Islet of Langerhans (tissue), 1 donor: ENCODE measurements at regions not wholly inside any gene's neighbourhood (a gene's known extent, or its start where the extent isn't known, plus 50 kb on each side); places are given as distances from the start of the nearest gene placed in this dataset.
"Not testable (repeated sequence)": the region's sequence is repeated elsewhere in the genome, so short reads cannot be mapped to it uniquely, and the experiment has no call there.

ENCODE experiments used
- FAIRE-seq: peaks from one replicate; lab custom pipeline; 2011; peaks lifted over from hg19 to GRCh38; lab: Jason Lieb, UNC

DNA sequence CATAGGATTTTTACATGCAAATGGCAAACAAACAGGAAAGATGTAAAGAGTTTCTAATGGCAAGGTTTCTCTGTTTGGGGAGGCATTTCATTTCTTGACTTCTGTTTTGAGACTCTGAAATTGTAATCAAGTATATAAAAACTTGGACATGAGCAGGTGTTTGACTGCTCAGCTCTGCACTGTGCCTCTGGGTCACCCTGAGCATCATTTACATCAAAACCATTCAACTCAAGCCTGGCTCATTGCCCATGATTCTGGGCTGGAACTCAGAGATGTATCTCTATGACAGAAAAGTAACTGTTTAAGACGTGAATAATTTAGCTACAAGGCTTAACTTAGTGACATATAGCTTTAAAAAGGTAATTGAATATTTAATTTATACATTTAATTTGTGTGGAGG is 1402.4 kb upstream of the NUDT12 start:
- no peak for FAIRE-seq

DNA sequence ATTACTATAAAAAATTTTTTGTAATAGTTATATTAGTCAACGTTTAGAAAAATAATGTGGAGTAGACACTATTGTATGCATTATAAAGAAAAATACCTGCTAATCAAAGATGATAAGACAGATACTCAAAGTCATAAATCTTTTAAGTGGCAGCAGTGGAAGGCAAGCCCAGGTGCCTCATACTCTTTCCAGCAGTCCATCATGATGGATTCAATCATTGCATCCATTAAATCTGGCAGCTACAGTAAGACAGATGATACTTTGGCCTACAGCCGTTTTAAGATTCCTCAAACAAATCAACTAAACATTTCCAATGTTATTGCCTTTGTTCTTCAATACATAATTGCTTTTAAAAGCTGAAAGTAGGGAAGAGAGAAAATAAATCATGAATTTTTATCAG is 1392.9 kb upstream of the NUDT12 start:
- no peak for FAIRE-seq

DNA sequence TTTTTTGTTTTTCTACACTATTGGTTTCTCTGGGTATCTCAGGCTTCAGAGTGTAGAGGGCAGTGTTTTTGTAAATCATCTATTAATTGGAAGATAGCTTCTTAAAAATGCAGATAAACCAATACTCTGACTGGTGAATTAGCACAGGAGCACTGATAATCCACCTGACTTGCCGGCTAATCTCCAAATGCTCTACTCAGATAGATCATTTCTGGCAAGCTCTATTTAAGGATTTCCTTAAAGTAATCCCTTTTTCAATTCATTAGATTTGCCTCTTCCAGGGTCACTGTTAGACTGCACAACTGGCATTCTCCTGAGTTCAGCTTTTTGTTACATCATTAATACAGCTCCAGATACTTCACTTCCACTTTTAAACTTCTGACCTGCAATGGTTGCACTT is 1390.3 kb upstream of the NUDT12 start:
- FAIRE-seq: no peak

DNA sequence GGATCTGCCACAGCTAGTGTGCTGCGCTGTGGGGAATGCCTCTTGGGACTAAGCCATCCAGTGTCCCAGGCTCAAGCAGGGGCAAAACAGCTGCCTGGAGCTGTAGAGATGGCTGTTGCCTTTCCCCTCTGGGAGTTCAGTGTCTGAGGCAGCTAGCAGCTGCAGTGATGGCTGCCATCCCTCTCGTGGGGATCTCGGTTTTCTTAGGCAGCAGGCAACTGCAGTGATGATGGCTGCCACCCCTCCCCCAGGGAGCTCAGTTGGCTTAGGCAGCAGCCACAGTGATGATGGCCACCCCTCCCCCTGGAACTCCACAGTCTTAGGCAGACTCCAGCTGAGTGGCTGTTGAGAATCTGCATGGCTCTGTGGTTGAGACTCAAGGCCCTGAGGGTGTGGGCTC is 1389.2 kb upstream of the NUDT12 start:
- no peak for FAIRE-seq

DNA sequence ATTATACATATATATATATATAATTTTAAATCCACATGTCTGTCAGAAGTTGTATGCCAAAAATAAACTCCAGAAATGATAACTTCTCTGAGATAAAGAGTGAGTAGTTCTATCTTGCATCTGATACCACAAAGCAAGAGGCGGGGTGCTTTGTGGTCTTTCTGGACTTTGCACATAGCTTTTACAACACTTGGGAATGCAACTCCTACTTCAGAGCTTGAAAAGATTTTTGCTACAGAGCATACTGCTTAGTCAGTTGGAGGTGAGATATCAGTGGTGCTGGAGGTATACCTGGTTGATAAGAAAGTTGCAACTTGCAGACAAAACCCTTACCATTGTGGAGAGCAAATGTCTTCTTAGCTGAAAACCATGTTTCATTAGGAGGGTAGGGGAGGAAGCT is 1384.5 kb upstream of the NUDT12 start:
- FAIRE-seq: no peak

DNA sequence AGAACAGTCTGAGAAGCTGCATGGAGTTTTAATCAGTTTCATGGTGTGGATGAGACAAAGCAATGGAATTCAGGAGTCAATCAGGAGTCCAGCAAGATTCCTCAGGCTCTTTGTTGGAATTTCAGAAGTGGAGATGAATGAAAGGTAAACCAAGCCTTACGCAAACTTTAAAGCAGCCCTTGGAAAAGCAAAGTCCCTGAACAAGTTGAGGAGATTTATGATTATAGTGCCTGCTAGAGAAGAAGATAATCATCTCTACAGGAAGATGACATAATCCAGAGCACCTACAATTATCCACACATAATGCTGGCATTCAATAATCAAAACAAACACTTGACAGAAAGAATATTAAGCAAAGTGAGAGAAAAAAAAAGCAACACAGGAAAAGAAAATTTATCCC is 1380.1 kb upstream of the NUDT12 start:
- FAIRE-seq: no peak

DNA sequence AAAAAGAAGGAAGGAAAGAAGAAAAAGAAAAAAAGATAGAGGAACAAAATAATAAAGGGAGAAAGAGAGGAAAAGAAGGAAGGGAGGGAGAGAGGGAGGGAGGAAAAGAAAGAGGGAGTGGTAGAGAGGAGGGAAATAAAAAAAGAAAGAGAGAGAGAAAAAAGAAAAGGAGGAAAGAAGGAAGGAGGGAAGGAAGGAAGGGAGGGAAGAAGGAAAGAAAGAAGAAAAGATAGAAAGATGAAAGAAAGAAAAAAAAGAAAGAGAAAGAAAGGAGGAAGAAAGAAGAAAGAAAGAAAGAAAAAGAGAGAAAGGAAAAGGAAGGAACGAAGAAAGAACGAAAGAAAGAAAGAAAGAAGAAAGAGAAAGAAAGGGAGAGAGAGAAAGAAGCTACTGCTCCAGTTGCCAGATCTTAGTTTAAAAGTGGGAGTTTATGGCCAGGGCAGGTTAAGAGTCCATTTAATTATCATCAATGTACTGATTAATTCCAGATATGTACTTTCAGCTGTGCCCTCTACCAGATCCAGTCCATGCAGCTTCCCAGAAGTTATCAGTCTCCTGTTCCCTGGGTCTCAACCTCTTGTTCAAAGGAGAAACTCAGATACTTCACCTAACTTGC is 1378.5 kb upstream of the NUDT12 start:
- FAIRE-seq: no peak

DNA sequence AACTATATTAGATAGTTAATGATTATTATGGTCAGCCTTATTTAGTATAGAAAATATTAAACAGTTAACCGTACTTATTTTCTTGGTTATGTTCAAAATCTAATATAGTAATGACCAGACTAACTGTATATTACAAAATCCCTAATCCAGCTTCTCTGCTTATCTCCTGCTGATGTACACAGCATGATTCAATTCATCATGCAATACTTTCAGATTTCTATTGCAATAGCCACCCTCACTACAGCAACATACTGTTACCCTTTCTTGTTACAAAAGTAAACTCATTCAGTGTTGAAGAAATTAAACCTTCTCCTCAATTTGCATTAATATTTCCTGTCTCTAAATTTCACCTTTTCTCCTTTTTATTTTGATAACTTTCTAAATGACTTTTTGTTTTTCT is 1375.0 kb upstream of the NUDT12 start:
- no peak for FAIRE-seq

DNA sequence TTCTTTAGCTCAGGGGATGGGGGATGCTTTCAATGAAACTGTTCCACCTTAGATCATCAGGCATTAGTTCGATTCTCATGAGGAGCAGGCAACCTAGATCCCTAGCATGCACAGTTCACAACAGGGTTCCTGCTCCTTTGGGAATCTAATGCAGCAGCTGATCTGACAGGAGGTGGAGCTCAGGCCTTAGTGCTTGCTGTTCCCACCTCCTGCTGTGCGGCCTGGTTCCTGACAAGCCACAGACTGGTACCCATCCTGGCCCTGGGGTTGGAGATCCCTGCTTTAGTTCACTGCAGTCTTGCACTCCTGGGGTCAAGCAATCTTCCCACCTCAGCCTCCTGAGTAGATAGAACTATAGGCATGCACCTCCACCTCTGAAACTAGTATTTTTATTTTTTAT is 1369.8 kb upstream of the NUDT12 start:
- FAIRE-seq: no peak

DNA sequence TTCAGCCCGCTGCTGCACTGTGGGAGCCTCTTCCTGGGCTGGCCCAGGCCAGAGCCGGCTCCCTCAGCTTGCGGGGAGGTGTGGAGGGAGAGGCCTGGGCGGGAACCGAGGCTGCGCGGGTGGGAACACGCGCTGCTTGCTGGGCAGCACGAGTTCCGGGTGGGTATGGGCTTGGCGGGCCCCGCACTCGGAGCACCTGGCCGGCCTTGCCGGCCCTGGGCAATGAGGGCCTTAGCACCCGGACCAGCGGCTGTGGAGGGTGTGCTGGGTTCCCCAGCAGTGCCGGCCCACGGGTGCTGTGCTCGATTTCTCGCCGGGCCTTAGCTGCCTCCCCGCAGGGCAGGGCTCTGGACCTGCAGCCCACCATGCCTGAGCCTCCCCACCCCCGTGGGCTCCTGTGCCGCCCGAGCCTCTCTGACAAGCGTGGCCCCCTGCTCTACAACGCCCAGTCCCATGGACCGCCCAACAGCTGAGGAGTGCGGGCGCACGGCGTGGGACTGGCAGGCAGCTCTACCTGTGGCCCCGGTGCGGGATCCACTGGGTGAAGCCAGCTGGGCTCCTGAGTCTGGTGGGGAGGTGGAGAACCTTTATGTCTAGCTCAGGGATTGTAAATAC is 1366.4 kb upstream of the NUDT12 start:
- FAIRE-seq: no peak

DNA sequence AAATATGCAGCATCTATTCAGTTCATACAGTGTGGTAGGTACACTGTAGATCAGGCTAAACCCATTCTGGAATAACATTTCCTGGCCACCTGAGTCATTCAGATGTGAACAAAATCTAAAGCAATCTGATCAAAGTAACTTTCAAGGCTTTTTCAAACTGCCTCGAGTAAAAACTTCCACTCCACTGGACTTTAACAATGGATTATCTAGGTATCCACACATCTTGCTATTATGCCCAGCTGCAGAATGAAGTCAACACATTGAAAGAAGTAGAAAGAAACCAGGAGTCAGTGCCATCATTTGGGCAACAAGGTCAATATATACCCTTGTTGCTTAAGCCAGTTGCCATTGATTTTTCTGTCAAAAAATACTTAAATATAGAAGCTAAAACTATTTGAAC is 1352.6 kb upstream of the NUDT12 start:
- FAIRE-seq: no peak

DNA sequence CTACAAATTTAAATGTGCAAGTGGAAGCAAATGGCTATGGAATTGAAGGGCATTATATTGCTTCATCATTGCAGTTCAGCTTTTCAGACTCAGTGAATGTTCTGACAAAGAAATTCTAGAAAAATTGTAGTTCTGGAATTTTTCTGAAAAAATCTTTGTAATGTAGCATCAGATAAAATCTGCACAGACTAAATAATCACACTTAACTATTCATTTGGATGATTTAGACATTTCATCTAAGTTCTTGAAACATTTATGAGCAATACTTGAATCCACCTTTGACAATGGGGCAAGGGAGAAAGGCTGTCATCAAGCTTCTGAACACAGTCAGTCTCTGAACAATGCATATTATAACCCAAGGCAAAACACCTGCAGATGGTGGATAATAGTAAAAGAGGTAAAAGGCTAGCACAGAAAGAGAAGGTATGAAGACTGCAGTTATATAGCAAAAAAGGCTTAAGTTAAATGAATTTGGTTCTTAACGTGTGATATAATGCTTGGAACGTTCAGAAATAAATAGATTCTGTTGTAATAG is 1352.0 kb upstream of the NUDT12 start:
- FAIRE-seq: no peak

DNA sequence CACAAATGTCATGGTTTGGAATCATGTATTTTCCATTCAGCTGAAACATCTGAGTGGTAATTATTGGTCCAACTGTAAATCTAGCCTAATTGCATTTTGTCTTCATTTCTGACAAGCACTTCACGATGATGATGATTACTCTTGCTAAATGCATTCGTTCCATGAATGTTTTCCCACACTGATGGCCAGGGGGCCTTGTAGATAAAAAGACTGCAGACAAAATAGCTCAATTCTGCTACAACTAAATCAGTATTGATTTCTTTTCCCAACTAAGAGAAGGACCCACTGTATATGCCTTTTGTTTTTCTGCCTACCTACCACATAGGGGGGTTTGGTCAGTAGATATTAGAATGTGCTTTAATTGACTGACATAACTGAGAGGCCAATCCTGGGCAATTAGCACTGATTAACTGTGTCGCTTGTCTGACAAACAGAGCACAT is 1351.3 kb upstream of the NUDT12 start:
- no peak for FAIRE-seq

DNA sequence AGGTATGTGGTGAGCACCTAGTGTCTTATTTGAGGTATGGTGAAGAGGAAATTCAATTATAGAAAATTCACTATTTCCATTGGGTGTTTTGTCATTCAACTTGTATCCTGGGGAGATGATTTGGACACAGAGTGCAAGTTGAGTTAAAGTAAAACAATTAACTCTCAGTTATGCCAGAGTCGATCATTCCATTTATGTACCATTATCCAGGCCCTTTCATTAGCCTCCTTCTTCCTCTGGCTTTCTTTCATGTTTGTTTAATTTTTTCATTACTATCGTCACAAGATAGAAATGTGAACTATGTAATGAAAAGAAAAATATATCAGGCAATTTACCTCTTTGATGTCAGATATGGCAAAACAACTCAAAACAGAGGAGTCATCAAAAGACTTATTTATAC is 1347.2 kb upstream of the NUDT12 start:
- FAIRE-seq: no peak

DNA sequence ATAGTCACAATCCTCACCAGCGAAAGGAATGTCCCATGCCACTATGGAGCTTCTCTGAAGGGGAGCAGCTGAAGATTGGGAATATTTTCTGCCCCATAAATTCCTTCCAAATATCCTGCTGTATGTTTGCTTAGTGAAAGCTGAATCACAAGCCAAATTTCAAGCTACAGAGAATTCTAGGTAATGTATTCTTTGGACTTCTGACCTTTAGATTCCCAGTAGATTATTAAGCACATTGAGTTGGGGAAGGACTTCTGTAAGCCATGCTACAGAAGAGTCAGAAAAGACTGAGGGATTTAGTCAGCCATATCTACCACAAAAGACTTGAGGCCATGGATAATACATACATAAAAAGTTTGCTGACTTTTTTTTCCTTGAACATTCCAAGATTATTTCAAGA is 1342.0 kb upstream of the NUDT12 start:
- FAIRE-seq: no peak

DNA sequence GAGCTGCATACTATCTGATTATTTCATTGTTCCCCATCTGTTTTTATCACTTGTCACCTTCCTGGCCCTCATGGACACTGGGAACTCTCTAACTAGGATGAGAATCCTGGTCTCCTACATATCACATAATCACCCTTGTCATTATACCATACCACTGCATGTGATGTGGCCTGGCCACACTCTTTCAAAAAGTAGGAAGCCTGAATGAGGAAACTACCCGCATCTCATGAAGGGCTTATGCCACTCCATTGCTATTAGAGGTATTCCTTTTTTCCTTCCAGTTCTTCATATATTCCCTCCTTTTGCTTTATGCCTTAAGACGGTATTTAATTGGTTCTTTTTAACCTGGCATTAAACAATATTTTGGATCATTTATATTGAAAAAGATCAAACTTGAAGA is 1341.4 kb upstream of the NUDT12 start:
- FAIRE-seq: no peak

DNA sequence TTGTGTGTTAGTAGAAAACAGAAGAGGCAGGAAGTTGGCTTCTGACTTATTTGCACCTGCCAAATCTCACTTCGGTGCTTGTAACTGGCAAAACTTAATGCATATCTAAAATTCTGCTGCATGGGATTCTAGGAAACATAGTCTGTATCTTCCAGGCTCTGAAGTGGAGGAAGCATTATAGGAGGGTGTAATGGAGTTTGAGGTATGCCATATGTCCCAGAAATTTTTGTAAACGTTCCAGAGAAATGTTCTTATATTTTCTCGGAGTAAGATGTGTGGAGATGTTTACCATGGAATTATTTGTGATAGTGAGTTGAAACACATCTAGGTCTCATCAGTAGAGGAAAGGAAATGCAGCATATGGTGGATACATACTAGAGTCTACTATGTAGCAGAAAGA is 1329.0 kb upstream of the NUDT12 start:
- FAIRE-seq: no peak

DNA sequence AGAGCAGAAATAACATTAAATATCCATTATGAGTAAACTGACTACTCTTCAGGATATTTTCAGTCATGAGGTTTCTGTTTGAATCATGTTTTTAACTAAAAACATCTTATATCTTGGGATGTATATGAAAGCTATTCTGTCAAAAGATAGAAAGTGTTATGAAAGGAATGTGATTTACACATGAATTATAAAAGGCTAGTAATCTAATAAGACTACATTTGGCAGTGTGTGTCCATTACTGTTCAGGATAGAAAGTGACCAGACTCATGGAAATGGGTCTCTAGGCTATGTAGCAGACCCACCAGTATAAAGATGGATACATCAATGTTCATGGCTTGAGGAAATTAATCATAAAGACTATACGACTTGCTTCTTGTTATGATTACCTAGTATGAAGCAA is 1328.2 kb upstream of the NUDT12 start:
- FAIRE-seq: no peak

DNA sequence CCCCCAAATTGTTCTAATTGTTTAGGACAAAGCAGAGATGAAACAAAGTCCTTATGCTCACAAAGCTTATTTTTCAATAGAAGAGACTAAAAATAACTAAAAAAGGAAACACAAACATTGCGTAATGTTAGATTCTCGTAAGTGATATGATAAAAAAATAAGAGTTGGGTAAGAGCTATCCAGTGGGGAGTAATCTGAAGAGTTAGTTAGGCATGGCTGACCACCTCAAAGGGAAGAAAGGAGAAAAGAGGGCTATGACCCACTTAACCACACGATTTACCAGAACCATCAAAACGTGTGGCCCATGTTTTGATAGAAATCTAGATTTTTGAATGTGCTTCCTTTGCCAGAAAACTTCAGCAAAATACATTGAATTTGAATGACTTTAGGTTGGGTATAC is 1296.8 kb upstream of the NUDT12 start:
- no peak for FAIRE-seq

DNA sequence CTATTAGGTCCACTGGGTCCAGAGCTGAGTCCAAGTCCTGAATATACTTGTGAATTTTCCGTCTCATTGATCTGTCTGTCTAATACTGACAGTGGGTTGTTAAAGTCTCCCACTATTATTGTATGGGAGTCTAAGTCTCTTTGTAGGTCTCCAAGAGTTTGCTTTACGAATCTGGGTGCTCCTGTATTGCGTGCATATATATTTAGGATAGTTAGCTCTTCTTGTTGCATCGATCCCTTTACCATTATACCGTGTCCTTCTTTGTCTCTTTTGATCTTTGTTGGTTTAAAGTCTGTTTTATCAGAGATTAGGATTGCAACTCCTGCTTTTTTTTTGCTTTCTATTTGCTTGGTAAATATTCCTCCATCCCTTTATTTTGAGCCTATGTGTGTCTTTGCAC is 1289.5 kb upstream of the NUDT12 start:
- not testable (repeated sequence) for FAIRE-seq

DNA sequence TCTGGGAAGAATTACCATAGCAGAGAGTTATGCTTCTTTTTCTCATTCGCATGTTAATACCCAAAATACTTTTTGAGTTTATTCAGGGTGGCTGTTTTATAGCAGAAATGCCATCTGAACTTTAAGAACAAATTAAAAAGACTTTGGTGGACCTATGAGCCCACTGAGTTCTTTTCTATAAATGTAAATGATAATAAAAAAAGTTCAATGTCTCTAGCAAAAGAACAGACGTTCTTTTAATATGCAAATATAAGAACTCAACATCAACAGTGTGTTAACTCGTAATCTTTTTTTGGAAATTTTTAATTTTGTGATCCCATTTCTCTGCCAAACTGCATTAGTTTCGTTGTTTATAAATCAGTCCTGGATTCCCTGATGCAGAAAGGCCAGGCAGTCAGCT is 1283.0 kb upstream of the NUDT12 start:
- no peak for FAIRE-seq

DNA sequence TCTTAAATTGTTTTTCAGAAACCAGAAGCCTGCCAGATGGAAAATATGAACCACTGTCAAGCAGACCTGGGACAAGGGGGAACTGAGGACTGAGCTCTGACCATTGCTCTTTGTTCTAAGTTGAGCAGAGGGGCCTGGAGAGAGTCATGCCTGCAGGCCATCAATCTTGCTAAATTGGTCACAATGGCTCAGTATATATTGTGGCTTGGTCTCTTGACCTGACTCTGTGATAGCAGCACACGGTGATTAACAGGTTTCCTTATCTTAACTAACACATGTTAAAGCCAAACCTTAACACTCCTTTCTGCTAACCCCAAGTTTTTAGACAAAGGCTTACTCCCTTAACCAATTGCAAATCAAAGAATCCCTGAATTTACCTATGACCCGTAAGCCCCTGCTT is 1281.2 kb upstream of the NUDT12 start:
- no peak for FAIRE-seq

DNA sequence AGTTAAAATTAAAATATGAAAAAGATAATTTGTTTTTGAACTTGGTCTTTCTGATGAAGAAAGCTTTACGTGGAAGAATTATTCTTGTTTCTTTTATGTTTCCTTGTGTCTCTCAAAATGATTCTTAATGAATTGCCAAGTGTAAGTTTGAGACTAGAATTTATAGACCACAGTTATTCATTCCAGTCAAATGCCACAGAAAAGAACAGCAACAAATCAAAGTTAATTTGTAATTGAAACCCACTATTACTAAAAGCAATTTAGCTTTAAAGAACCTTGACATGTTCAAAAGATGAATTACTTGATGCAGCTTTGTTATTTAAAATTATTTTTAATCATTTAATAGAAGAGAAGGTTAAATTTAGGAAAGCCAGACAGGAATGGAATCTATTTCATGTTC is 1277.7 kb upstream of the NUDT12 start:
- FAIRE-seq: no peak

DNA sequence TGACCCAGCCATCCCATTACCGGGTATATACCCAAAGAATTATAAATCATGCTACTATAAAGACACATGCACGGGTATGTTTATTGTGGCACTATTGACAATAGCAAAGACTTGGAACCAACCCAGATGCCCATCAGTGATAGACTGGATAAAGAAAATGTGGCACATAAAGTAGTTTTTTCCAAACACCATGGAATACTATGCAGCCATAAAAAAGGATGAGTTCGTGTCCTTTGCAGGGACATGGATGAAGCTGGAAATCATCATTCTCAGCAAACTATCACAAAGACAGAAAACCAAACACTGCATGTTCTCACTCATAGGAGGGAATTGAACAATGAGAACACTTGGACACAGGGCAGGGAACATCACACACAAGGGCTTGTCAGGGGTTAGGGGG is 1268.9 kb upstream of the NUDT12 start:
- not testable (repeated sequence) for FAIRE-seq
